IMR-90 (cell line): ENCODE measurements at regions not wholly inside any gene's neighbourhood (a gene's known extent, or its start where the extent isn't known, plus 50 kb on each side); places are given as distances from the start of the nearest gene placed in this dataset.

Experiments used
- ATAC-seq: fragments of 200-7000 bp; cut with Tn5 transposase; 2 replicates; pipeline ENCODE4 v1.9.1; 2020; ENCODE audit warnings: low read depth, mild to moderate bottlenecking, moderate library complexity
- BruUV-seq: library from RNA; stranded (reverse); fragments of 400-500 nt; replicated peaks from 2 replicates; lab custom pipeline; 2021; lab: Mats Ljungman, UMichigan
- CTCF ChIA-PET: fragments of 300-600 bp; formaldehyde crosslinking; extraction: SDS; loops from one replicate; lab custom pipeline; 2021; ENCODE audit warnings: antibody characterized with exemption; lab: Yijun Ruan, JAX
- POLR2A ChIA-PET: fragments of 300-600 bp; sonication (Branson Sonifier 250); formaldehyde crosslinking; loops from one replicate; lab custom pipeline; 2022; ENCODE audit warnings: antibody characterized with exemption; ENCODE audit not compliant: unreplicated experiment; lab: Charles Lee
- DNase-seq: peaks from one replicate; pipeline ENCODE4 v3.0.0; 2013
- H2AFZ ChIP-seq: replicated peaks from 2 replicates; pipeline ENCODE3; 2013; ENCODE audit warnings: low read length, mild to moderate bottlenecking; ENCODE audit not compliant: poor library complexity
- H2AK5ac ChIP-seq: 2 replicates; pipeline ENCODE4 v1.6.1; 2013; ENCODE audit warnings: low read depth, low read length, inconsistent platforms
- H2AK9ac ChIP-seq: replicated peaks from 2 replicates; pipeline ENCODE3; 2013; ENCODE audit warnings: mild to moderate bottlenecking, low read depth, low read length, moderate library complexity; ENCODE audit not compliant: poor library complexity
- H2BK120ac ChIP-seq: 2 replicates; pipeline ENCODE4 v1.6.1; 2013; ENCODE audit warnings: low read depth, low read length, inconsistent platforms
- H2BK15ac ChIP-seq: 3 replicates; pipeline ENCODE4 v1.6.1; 2013; ENCODE audit warnings: low read depth, low read length, inconsistent platforms
- H2BK20ac ChIP-seq: 2 replicates; pipeline ENCODE4 v1.6.1; 2013; ENCODE audit warnings: low read depth, mild to moderate bottlenecking, inconsistent platforms, low read length, moderate library complexity
- H2BK5ac ChIP-seq: 2 replicates; pipeline ENCODE4 v1.6.1; 2013; ENCODE audit warnings: mild to moderate bottlenecking, low read depth, low read length, inconsistent platforms; ENCODE audit not compliant: poor library complexity, severe bottlenecking
- H3K14ac ChIP-seq: replicated peaks from 2 replicates; pipeline ENCODE4 v1.6.1; 2013; ENCODE audit warnings: low read depth, low read length, inconsistent platforms
- H3K18ac ChIP-seq: 2 replicates; pipeline ENCODE4 v1.6.1; 2013; ENCODE audit warnings: low read depth, low read length, control low read depth
- H3K23ac ChIP-seq: 2 replicates; pipeline ENCODE4 v1.6.1; 2013; ENCODE audit warnings: low read depth, low read length, inconsistent platforms
- H3K27ac ChIP-seq: 2 replicates; pipeline ENCODE4 v1.5.1; 2013; ENCODE audit warnings: mild to moderate bottlenecking, control low read depth, low read length; ENCODE audit not compliant: insufficient read depth
- H3K27me3 ChIP-seq: 2 replicates; pipeline ENCODE4 v1.6.1; 2013; ENCODE audit warnings: low read length; ENCODE audit not compliant: control insufficient read depth, insufficient read depth
- H3K36me3 ChIP-seq: 2 replicates; pipeline ENCODE4 v1.6.1; 2013; ENCODE audit warnings: low read length, mixed read lengths; ENCODE audit not compliant: control insufficient read depth, insufficient read depth
- H3K4ac ChIP-seq: 2 replicates; pipeline ENCODE4 v1.6.1; 2013; ENCODE audit warnings: low read depth, low read length, inconsistent platforms
- H3K4me1 ChIP-seq: 2 replicates; pipeline ENCODE4 v1.6.1; 2013; ENCODE audit warnings: low read length, mixed read lengths; ENCODE audit not compliant: control insufficient read depth, insufficient read depth
- H3K4me2 ChIP-seq: 2 replicates; pipeline ENCODE4 v1.6.1; 2013; ENCODE audit warnings: low read depth, mild to moderate bottlenecking, control low read depth, low read length, moderate library complexity
- H3K4me3 ChIP-seq: 2 replicates; pipeline ENCODE4 v1.5.1; 2013; ENCODE audit warnings: low read depth, mild to moderate bottlenecking, control low read depth, low read length, moderate library complexity; ENCODE audit not compliant: insufficient read depth
- H3K56ac ChIP-seq: 2 replicates; pipeline ENCODE4 v1.6.1; 2013; ENCODE audit warnings: low read length, inconsistent platforms; ENCODE audit not compliant: insufficient read depth; ENCODE audit errors: extremely low read depth
- H3K79me1 ChIP-seq, 2 experiments: 2 replicates each; pipeline ENCODE4 v1.6.1; 2013; ENCODE audit warnings: low read length in 2 of 2, inconsistent platforms in 1 of 2, low read depth in 1 of 2
- H3K9ac ChIP-seq: 2 replicates; pipeline ENCODE4 v1.6.1; 2013; ENCODE audit warnings: low read depth, low read length, control low read depth
- H3K9me1 ChIP-seq: 2 replicates; pipeline ENCODE4 v1.6.1; 2013; ENCODE audit warnings: low read length, inconsistent platforms; ENCODE audit not compliant: insufficient read depth
- H3K9me3 ChIP-seq: 2 replicates; pipeline ENCODE4 v1.6.1; 2013; ENCODE audit warnings: low read length; ENCODE audit not compliant: control insufficient read depth, insufficient read depth
- H4K20me1 ChIP-seq: 2 replicates; pipeline ENCODE4 v1.6.1; 2013; ENCODE audit warnings: low read length, inconsistent platforms; ENCODE audit not compliant: insufficient read depth
- H4K5ac ChIP-seq: 2 replicates; pipeline ENCODE4 v1.6.1; 2013; ENCODE audit warnings: mild to moderate bottlenecking, low read depth, low read length, control low read depth
- H4K8ac ChIP-seq, 2 experiments: 2 replicates each; pipeline ENCODE4 v1.6.1; 2013; ENCODE audit warnings: low read depth in 2 of 2, low read length in 2 of 2, control low read depth in 1 of 2, inconsistent platforms in 1 of 2
- H4K91ac ChIP-seq: 2 replicates; pipeline ENCODE4 v1.6.1; 2013; ENCODE audit warnings: low read depth, low read length, inconsistent platforms; ENCODE audit not compliant: insufficient read depth
- CEBPB ChIP-seq: IDR thresholded peaks from 2 replicates; pipeline ENCODE4 v1.6.1; 2012; ENCODE audit warnings: low read depth, low read length, improper control_type of control experiment
- ELK1 ChIP-seq: fragments of 150-350 bp; IDR thresholded peaks from 2 replicates; pipeline ENCODE4 v1.6.1; 2016; ENCODE audit warnings: low read depth, mild to moderate bottlenecking, low read length, moderate library complexity, borderline replicate concordance
- FOS ChIP-seq: fragments of 150-350 bp; IDR thresholded peaks from 2 replicates; pipeline ENCODE4 v1.6.1; 2016; ENCODE audit warnings: low read depth, low read length
- MAFK ChIP-seq: IDR thresholded peaks from 2 replicates; pipeline ENCODE4 v1.6.1; 2012; ENCODE audit warnings: low read depth, low read length, improper control_type of control experiment
- MAZ ChIP-seq: IDR thresholded peaks from 2 replicates; pipeline ENCODE4 v1.6.1; 2012; ENCODE audit warnings: low read depth, mild to moderate bottlenecking, low read length, improper control_type of control experiment, moderate library complexity, borderline replicate concordance
- MXI1 ChIP-seq: IDR thresholded peaks from 2 replicates; pipeline ENCODE4 v1.6.1; 2012; ENCODE audit warnings: low read depth, mild to moderate bottlenecking, low read length, moderate library complexity, borderline replicate concordance
- RAD21 ChIP-seq: IDR thresholded peaks from 2 replicates; pipeline ENCODE4 v1.6.1; 2012; ENCODE audit warnings: low read length, improper control_type of control experiment
- SMC3 ChIP-seq: fragments of 150-350 bp; IDR thresholded peaks from 2 replicates; pipeline ENCODE4 v1.6.1; 2016; ENCODE audit warnings: low read depth, mild to moderate bottlenecking, antibody characterized with exemption, low read length, moderate library complexity
- USF2 ChIP-seq: fragments of 150-350 bp; IDR thresholded peaks from 2 replicates; pipeline ENCODE4 v1.6.1; 2017; ENCODE audit warnings: mild to moderate bottlenecking, antibody characterized with exemption, low read length, low read depth
- WGBS, 2 experiments: methylation state at CpG; one replicate each; pipeline versions ENCODE4 v1.1.5 to v1.1.7; 2013; ENCODE audit warnings: missing lambda C conversion rate in 2 of 2; ENCODE audit not compliant: insufficient read length in 1 of 2; ENCODE audit errors: extremely low coverage in 2 of 2; 5-methylcytosine and 5-hydroxymethylcytosine counted together
- dilution Hi-C: fragments of 300-500 bp; cut with HindIII; formaldehyde crosslinking; loops from one replicate; pipeline ENCODE4 v1.14.3; 2018; ENCODE audit warnings: low sequenced_read_pairs; ENCODE audit not compliant: unreplicated experiment
- in situ Hi-C: fragments of 300-500 bp; cut with MboI; formaldehyde crosslinking; loops from 3 replicates; pipeline ENCODE4 v1.14.3; 2019; ENCODE audit warnings: low sequenced_read_pairs, inconsistent platforms, mixed read lengths
- intact Hi-C: fragments of 100-400 bp; cut with micrococcal nuclease; formaldehyde crosslinking; loops from 2 replicates; pipeline ENCODE4 v1.10.0; 2022
- TF ChIP-seq, protein P1 (sequence below): conservative IDR thresholded peaks from 2 replicates; pipeline ENCODE4 v1.5.1; 2012; ENCODE audit warnings: mild to moderate bottlenecking, low read depth, low read length, improper control_type of control experiment

DNA sequence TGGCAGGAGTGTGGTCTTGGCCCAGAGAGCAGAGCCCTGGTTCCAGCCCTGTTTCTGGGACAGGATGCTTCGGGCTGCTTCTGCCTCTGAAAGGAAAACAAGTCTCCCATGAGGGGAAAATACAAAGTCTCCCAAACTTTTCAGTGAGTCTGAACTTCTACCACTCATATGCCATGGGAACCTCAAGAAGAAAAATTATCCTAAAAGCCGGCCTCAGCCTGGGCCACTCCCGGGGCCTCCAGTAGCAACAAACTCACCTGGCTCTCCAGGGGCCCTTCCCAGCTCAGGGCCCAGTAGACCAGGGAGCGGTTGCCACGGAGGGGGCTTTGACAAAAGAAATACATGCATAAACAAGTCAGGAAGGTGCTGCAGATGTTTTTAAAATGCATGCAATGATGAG is 289.2 kb upstream of the HDAC4 start:
- Histone ChIP-seq H4K91ac (no peak overlapping the region), H2AK9ac (no peak overlapping the region)
- intact Hi-C loops = no loop called here

More for the DNA sequence above, 289.2 kb upstream of the HDAC4 start:
- Histone ChIP-seq H3K79me1 (no peaks in the 10 kb centered on the region), H3K18ac (no peak overlapping the region), H2BK15ac (no peak overlapping the region), H2AFZ (no peak overlapping the region), H3K9ac (no peak overlapping the region), H3K27ac (no peak overlapping the region), H3K9me3 (peaks cover 13% of the 10 kb centered on the region), H3K23ac (no peak overlapping the region), H2AK5ac (no peak overlapping the region), H3K4me3 (no peak overlapping the region), H3K4me2 (no peak overlapping the region), H3K36me3 (no peaks in the 10 kb centered on the region), H2BK120ac (no peak overlapping the region), H4K8ac (no peak overlapping the region), H4K20me1 (no peaks in the 10 kb centered on the region), H4K5ac (no peak overlapping the region), H2BK20ac (no peak overlapping the region), H3K9me1 (no peaks in the 10 kb centered on the region), H3K4ac (no peak overlapping the region), H3K4me1 (no peaks in the 10 kb centered on the region), H3K56ac (no peak overlapping the region), H3K27me3 (no peaks in the 10 kb centered on the region), H2BK5ac (no peak overlapping the region), H3K14ac (no peak overlapping the region)
- no TSS peak for BruUV-seq
- DNase-seq (no peak), ATAC-seq (no peak)
- dilution Hi-C loops = no loop called here
- TF ChIP-seq ELK1 = no peak
- no peak for TF ChIP-seq MAZ
- TF ChIP-seq MAFK = no peak
- TF ChIP-seq SMC3 = no peak
- TF ChIP-seq CEBPB = no peak
- no peak for TF ChIP-seq USF2
- TF ChIP-seq, protein P1, sequence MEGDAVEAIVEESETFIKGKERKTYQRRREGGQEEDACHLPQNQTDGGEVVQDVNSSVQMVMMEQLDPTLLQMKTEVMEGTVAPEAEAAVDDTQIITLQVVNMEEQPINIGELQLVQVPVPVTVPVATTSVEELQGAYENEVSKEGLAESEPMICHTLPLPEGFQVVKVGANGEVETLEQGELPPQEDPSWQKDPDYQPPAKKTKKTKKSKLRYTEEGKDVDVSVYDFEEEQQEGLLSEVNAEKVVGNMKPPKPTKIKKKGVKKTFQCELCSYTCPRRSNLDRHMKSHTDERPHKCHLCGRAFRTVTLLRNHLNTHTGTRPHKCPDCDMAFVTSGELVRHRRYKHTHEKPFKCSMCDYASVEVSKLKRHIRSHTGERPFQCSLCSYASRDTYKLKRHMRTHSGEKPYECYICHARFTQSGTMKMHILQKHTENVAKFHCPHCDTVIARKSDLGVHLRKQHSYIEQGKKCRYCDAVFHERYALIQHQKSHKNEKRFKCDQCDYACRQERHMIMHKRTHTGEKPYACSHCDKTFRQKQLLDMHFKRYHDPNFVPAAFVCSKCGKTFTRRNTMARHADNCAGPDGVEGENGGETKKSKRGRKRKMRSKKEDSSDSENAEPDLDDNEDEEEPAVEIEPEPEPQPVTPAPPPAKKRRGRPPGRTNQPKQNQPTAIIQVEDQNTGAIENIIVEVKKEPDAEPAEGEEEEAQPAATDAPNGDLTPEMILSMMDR = no peak
- TF ChIP-seq MXI1 = no peak
- TF ChIP-seq FOS = no peak
- no peak for TF ChIP-seq RAD21
- ChIA-PET POLR2A (no interaction called here), CTCF (no interaction called here)
- in situ Hi-C loops = no loop called here
- no CpG with 5 or more reads among the region's 5 CpGs for WGBS, 2 experiments
